GM18511 (cell line): ENCODE measurements at regions not wholly inside any gene's neighbourhood (a gene's known extent, or its start where the extent isn't known, plus 50 kb on each side); places are given as distances from the start of the nearest gene placed in this dataset.
"Not testable (repeated sequence)": the region's sequence is repeated elsewhere in the genome, so short reads cannot be mapped to it uniquely, and the experiment has no call there.

ENCODE experiments used
- ATAC-seq: cut with Tn5 transposase; IDR thresholded peaks from one replicate; pipeline ENCODE4 v1.9.1; 2021; ENCODE audit warnings: mild to moderate bottlenecking, moderate library complexity; ENCODE audit not compliant: unreplicated experiment

GRCh38 chr7:76852362-76852761 is 179.8 kb downstream of the SPDYE17 start:
- ATAC-seq: not testable (repeated sequence)

GRCh38 chr7:76851617-76852016 is 180.5 kb downstream of the SPDYE17 start:
- not testable (repeated sequence) for ATAC-seq

DNA sequence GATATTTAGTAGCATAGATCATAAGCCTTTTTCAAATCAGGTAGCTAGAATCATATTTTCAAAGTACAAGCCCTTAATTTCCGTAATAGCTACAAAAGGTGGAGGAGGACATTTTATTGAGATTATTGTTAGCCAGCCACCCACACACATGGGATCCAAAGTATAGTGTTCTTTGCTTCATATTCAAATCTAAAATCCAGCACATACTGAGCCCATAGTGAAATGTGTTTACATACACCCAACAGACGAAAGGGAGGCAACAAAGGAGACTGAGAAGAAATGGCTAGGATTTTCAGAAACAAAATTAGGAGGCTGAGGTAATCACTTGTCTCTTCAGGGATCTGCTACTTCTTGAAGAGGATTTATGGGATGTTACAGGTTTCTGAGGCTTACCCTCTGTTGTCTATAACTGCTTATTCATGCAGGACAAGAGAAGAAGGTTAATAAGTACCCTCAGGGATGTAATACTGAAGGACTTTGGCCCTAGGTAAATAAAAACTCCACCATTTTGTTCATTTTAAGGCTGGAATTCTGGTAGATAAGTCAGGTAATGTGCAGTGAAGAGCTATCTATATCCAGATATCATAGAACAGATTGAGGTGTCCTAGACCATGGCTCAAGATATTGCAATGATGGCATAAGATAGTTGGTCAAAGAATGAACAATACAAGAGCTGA is 182.1 kb downstream of the SPDYE17 start:
- ATAC-seq: not testable (repeated sequence)

DNA sequence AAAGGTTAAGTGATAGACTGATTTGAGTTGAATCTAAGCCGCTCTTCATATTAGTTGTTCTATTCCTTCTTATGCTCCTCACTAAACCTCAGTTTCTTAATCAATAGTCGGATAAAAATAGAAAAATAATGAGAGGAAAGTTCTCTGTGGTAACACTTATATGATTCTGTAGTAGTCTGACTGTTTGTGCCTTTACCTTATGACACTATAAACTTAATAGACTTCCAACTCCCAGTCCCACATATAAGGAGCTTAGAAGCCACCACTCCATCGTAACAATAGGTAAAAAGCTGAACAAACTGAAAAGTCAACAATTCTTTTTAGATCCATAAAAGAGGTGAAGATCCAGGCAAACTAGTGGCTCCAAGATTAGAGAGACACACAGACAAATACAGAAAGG is 192.3 kb downstream of the SPDYE17 start:
- not testable (repeated sequence) for ATAC-seq

GRCh38 chr7:76839214-76839613 is 192.9 kb downstream of the SPDYE17 start:
- ATAC-seq: not testable (repeated sequence)

GRCh38 chr7:76838357-76838756 is 193.8 kb downstream of the SPDYE17 start:
- not testable (repeated sequence) for ATAC-seq

DNA sequence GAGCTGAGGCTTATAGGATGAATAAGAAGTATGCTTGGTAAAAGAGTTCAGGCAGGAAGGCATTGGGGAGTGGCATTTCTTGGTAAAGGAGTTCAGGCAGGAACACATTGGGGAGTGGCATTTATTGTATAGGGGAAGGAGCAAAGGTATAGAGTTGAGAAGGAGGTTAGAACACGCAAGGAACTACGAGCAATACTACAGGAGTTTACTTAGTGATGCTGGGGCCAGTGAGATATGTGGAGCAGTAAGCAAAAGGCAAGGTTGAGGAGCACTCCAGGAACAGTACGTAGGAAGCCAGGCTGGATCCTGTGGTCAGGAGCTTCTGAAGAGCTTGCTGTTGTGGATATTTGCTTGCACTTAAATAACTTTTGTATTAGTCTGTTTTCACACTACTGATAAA is 202.2 kb upstream of the POMZP3 start:
- ATAC-seq: not testable (repeated sequence)

- ATAC-seq: not testable (repeated sequence)
Observed at GRCh38 chr7:76826181-76826580, 199.1 kb upstream of the POMZP3 start.

DNA sequence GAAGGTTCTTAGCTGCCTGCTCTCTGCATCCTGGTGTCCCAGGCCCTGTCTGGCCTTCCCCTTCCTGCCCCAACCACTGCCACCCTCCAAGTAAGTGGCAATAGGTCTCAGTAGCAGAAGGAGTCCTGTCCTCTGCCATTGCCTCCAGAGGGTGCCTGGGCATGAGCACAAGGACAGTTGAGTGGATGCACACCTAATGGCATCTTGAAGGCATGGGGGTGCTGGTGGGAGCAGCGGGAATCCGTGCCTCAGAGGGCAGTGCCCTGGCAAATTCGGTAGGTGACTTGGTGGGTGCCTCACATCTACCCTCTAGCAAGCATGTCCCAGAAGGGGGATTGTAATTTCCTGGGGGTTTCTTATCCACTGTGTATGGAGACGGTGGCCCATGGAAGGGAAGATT is 182.8 kb upstream of the POMZP3 start:
- not testable (repeated sequence) for ATAC-seq

- ATAC-seq: not testable (repeated sequence)
Observed at GRCh38 chr7:76807588-76808100, 180.6 kb upstream of the POMZP3 start.

DNA sequence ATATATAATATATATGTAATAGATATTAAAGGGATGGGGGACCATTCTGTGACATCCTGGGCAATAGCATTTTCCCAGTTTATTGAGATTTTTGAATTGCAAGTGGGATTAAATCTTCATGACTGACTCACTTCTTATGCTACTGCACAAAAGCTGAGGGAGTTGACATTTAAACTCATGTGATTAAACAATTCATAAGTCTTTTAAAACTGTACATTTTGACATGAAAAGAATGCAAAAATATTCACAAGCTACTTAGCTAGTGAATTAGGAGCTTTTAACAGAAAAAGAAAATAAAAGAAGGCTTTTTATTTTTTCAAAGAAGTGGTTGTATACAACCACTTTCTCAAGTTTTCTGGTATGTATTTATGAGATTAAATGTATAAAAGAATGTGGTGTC is 179.4 kb upstream of the POMZP3 start:
- ATAC-seq: not testable (repeated sequence)

GRCh38 chr7:76806010-76806409 is 178.9 kb upstream of the POMZP3 start:
- not testable (repeated sequence) for ATAC-seq

DNA sequence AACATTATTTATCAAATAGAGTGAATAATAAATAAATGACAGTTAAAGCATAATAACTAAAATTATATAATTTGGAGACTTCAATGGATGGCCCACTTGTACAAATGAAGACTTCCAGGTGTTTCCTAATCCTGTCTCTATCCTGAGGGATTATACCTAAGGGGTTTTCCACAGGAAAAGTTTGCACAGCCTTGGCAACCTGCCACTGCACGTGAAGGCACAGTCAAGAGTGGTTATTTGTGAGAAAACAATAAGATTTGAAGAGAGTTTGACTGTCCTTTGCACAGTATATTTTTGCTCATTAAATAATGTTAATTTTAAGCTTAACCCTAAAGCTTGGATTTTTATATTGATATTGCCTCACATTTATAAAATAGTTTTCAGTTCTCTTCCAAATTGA is 178.2 kb upstream of the POMZP3 start:
- ATAC-seq: not testable (repeated sequence)

DNA sequence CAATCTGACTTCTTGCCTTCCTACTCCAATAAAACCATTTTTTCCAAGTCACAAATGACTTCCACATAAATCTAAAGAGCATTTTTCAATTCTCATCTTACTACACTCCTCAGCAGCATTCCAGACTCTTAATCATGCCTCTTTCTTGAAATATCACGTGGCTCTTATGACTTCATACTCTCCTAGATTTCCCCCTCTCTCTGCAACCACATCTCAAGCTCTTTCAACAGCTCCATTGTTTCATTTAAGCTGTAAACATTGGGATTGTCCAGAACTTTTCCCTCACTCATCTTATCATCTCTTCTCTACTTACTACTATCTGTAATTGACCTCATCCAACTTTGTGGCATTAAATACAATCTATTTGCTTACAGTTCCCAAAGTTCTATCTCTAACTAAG is 170.6 kb upstream of the POMZP3 start:
- ATAC-seq: not testable (repeated sequence)

GRCh38 chr7:76780693-76781092 is 153.6 kb upstream of the POMZP3 start:
- not testable (repeated sequence) for ATAC-seq

GRCh38 chr7:76774279-76774678 is 147.2 kb upstream of the POMZP3 start:
- not testable (repeated sequence) for ATAC-seq

GRCh38 chr7:76771980-76772379 is 144.9 kb upstream of the POMZP3 start:
- not testable (repeated sequence) for ATAC-seq

- ATAC-seq: not testable (repeated sequence)
Observed at GRCh38 chr7:76763977-76764376, 136.9 kb upstream of the POMZP3 start.

DNA sequence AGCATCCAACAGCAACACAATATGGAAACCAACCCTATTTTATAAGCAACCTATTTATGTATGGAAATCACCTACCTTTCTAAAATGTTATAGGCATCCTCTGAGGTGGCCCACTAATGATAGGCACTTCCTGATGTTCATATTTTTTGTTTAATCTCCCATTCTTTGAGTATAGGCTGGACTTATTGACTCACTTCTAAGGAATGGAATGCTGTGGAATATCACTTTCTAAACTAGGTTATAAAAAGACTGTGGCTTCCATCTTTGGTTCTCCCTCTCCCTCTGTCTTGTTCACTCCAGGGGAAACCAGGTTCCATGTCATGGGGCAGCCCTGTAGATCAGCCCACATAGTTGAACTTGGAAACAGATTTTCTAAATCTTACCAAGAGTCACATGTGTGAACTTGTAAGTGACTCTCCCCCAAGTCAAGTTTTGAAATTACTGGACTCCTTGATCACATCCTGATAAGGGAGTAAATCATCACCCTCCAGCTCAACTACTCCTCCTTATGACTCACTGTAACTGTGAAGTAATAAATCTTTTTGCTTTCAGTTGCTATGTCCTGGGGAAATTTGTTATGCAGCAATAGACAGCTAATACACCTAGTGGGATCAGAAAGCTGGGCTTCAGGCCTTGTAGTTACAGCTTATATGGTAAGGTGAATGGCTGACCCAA is 133.6 kb upstream of the POMZP3 start:
- ATAC-seq: not testable (repeated sequence)

DNA sequence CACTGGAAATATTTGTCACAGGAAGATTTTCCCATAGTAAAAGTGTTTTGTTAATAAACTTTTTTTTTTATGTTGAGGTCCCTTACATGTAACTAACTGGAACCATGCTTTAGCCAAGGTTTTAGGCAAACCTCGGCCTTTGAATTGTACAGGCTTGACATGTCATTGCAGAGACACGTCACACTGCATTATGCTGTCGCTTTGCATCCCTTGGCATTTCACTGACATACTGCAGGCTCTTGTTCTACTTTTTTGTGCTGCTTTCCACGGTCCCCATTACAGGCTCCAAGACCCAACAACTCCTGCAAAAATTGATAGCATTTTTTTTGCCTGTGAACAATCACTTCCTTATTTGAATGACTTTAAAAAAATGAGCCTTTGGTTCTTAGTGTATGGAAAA is 112.5 kb upstream of the POMZP3 start:
- ATAC-seq: not testable (repeated sequence)

- not testable (repeated sequence) for ATAC-seq
Observed at GRCh38 chr7:76736724-76737123, 109.6 kb upstream of the POMZP3 start.

DNA sequence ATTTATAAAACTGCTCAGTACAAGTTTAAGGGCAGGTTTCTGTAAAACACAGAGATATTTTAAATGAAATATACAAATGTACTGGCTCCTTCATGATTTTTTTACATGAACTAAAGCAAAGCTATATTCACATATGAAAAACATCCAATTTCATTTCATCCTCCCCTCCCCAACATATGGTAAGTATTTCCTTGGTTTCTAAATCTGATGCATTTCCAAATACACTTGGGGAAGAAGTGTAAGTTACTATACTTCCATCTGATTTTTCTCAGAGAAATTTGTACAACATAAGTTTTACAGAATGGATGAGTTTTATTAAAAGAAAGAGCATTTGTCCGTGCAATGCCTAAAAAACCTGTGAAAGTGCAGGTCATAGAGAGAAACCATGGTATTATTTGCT is 109.0 kb upstream of the POMZP3 start:
- not testable (repeated sequence) for ATAC-seq
